ENCODE measurements at regions not wholly inside any gene's neighbourhood (a gene's known extent, or its start where the extent isn't known, plus 50 kb on each side); places are given as distances from the start of the nearest gene placed in this dataset.

GRCh38 chr6:884570-884969 lies 191.6 kb upstream of the EXOC2 start:
- TF ChIP-seq CTCF (IDR thresholded peaks at IDR 0.05), result no peak
- TF ChIP-seq POLR2A (IDR thresholded peaks at IDR 0.05), result no peak
- no peak for TF ChIP-seq EP300 (IDR thresholded peaks at IDR 0.05)

Measured in ovary (tissue), 3 donors.